ENCODE measurements at regions not wholly inside any gene's neighbourhood (a gene's known extent, or its start where the extent isn't known, plus 50 kb on each side); places are given as distances from the start of the nearest gene placed in this dataset.

DNA sequence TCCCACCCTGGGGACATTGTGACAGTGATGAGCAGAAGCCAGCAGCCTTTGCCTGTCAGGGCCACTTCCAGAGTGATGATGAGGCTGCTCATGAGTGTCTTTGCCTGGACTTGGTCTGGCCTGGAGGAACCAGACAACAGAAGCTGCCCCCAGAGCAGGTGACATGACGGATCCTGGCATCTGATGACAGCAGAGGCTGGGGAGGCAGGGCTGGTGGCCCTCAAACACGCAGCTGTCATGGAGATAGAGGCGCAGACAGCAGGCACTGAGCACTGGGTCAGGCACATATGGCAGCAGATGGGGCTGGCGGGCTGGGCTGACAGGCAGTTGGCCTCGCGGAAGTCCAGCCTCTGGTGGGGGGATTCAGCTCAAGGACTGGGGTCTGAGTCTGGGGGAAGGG lies 66.4 kb upstream of the STUM start:
- Histone ChIP-seq H3K27ac (ENCODE audit: low read depth, low read length) (no peak overlapping the region), H3K9me3 (ENCODE audit: control insufficient read depth, insufficient read depth, low read length) (no peaks in the 10 kb centered on the region), H3K27me3 (ENCODE audit: control insufficient read depth, insufficient read depth, low read length) (peaks cover 25% of the 10 kb centered on the region), H3K4me3 (ENCODE audit: low read depth, low read length) (no peak overlapping the region)
- ChIA-PET POLR2A (no interaction called here), CTCF (no interaction called here)
- DNase-seq (ENCODE audit: low read depth, low spot score): no peak
- TF ChIP-seq, protein P1, sequence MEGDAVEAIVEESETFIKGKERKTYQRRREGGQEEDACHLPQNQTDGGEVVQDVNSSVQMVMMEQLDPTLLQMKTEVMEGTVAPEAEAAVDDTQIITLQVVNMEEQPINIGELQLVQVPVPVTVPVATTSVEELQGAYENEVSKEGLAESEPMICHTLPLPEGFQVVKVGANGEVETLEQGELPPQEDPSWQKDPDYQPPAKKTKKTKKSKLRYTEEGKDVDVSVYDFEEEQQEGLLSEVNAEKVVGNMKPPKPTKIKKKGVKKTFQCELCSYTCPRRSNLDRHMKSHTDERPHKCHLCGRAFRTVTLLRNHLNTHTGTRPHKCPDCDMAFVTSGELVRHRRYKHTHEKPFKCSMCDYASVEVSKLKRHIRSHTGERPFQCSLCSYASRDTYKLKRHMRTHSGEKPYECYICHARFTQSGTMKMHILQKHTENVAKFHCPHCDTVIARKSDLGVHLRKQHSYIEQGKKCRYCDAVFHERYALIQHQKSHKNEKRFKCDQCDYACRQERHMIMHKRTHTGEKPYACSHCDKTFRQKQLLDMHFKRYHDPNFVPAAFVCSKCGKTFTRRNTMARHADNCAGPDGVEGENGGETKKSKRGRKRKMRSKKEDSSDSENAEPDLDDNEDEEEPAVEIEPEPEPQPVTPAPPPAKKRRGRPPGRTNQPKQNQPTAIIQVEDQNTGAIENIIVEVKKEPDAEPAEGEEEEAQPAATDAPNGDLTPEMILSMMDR (IDR thresholded peaks at IDR 0.05; ENCODE audit: low read depth, low read length): no peak

- TF ChIP-seq, protein P1 (IDR thresholded peaks at IDR 0.05; ENCODE audit: low read depth, low read length): no peak
These were observed 65.4 kb upstream of the STUM start for GRCh38 chr1:226482975-226483700.

GRCh38 chr1:226485192-226485591 lies 63.4 kb upstream of the STUM start:
- DNase-seq (ENCODE audit: low read depth, low spot score): no peak
- POLR2A ChIA-PET: no interaction called here
- CTCF ChIA-PET: no interaction called here
- H3K9me3 ChIP-seq (ENCODE audit: control insufficient read depth, insufficient read depth, low read length): no peaks in the 10 kb centered on the region
- no peak overlapping the region for H3K4me3 ChIP-seq (ENCODE audit: low read depth, low read length)
- H3K27me3 ChIP-seq (ENCODE audit: control insufficient read depth, insufficient read depth, low read length): peaks cover 30% of the 10 kb centered on the region
- no peak overlapping the region for H3K27ac ChIP-seq (ENCODE audit: low read depth, low read length)
- TF ChIP-seq, protein P1 (IDR thresholded peaks at IDR 0.05; ENCODE audit: low read depth, low read length): no peak

More at GRCh38 chr1:226482975-226483700, 65.4 kb upstream of the STUM start:
- H3K27me3 ChIP-seq (ENCODE audit: control insufficient read depth, insufficient read depth, low read length): peaks cover 25% of the 10 kb centered on the region
- POLR2A ChIA-PET: no interaction called here
- no peak overlapping the region for H3K27ac ChIP-seq (ENCODE audit: low read depth, low read length)
- DNase-seq (ENCODE audit: low read depth, low spot score): no peak
- H3K4me3 ChIP-seq (ENCODE audit: low read depth, low read length): no peak overlapping the region
- CTCF ChIA-PET: no interaction called here
- no peaks in the 10 kb centered on the region for H3K9me3 ChIP-seq (ENCODE audit: control insufficient read depth, insufficient read depth, low read length)

- Histone ChIP-seq H3K27ac (ENCODE audit: low read depth, low read length) (no peak overlapping the region), H3K9me3 (ENCODE audit: control insufficient read depth, insufficient read depth, low read length) (no peaks in the 10 kb centered on the region), H3K4me3 (ENCODE audit: low read depth, low read length) (no peak overlapping the region), H3K27me3 (ENCODE audit: control insufficient read depth, insufficient read depth, low read length) (peaks cover 37% of the 10 kb centered on the region)
- TF ChIP-seq, protein P1 (IDR thresholded peaks at IDR 0.05; ENCODE audit: low read depth, low read length): no peak
- no peak for DNase-seq (ENCODE audit: low read depth, low spot score)
- ChIA-PET POLR2A (no interaction called here), CTCF (no interaction called here)
These were observed 62.4 kb upstream of the STUM start for GRCh38 chr1:226486161-226486560.

DNA sequence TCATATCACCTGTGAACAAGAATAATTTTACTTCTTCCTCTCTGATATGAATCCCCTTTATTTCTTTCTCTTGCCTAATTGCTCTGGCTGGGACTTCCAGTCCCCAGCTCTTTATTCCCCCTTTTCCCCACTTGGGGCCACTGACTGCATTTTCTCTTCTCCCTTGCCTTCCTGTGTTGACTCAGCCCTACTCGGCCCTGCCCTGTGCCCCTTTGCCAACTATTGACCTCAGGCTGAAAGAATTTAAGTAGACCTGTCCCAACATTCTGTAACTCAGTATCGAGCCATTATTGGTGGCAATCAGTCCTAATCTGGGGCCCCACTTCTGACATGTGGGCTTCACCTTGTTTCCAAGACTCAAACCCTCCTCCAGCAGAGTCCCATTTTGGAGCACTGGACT lies 60.6 kb upstream of the STUM start:
- Histone ChIP-seq H3K4me3 (ENCODE audit: low read depth, low read length) (no peak overlapping the region), H3K9me3 (ENCODE audit: control insufficient read depth, insufficient read depth, low read length) (no peaks in the 10 kb centered on the region), H3K27me3 (ENCODE audit: control insufficient read depth, insufficient read depth, low read length) (peaks cover 20% of the 10 kb centered on the region), H3K27ac (ENCODE audit: low read depth, low read length) (no peak overlapping the region)
- CTCF ChIA-PET: no interaction called here
- POLR2A ChIA-PET: interaction anchor here (0.6 kb wide), 1 partner anchor 1649 kb away, joined by 3 read pairs; no protein-coding TSS in a partner anchor
- TF ChIP-seq, protein P1 (IDR thresholded peaks at IDR 0.05; ENCODE audit: low read depth, low read length): no peak
- DNase-seq (ENCODE audit: low read depth, low spot score): no peak
